Lower leg skin (tissue), 3 donors: ENCODE measurements at regions not wholly inside any gene's neighbourhood (a gene's known extent, or its start where the extent isn't known, plus 50 kb on each side); places are given as distances from the start of the nearest gene placed in this dataset.

Experiments used
- POLR2A ChIP-seq, 2 donors: fragments of 450-650 bp; IDR thresholded peaks; one replicate each; pipeline ENCODE4 v1.6.1; 2016 to 2017; ENCODE audit warnings: antibody characterized with exemption in 2 of 2, mild to moderate bottlenecking in 1 of 2, moderate library complexity in 1 of 2
- TF ChIP-seq, protein P1 (sequence below), 3 donors: fragments of 450-650 bp; IDR thresholded peaks; one replicate each; pipeline ENCODE4 v1.5.1; 2016; ENCODE audit warnings: antibody characterized with exemption in 3 of 3, mild to moderate bottlenecking in 3 of 3, moderate library complexity in 2 of 3

DNA sequence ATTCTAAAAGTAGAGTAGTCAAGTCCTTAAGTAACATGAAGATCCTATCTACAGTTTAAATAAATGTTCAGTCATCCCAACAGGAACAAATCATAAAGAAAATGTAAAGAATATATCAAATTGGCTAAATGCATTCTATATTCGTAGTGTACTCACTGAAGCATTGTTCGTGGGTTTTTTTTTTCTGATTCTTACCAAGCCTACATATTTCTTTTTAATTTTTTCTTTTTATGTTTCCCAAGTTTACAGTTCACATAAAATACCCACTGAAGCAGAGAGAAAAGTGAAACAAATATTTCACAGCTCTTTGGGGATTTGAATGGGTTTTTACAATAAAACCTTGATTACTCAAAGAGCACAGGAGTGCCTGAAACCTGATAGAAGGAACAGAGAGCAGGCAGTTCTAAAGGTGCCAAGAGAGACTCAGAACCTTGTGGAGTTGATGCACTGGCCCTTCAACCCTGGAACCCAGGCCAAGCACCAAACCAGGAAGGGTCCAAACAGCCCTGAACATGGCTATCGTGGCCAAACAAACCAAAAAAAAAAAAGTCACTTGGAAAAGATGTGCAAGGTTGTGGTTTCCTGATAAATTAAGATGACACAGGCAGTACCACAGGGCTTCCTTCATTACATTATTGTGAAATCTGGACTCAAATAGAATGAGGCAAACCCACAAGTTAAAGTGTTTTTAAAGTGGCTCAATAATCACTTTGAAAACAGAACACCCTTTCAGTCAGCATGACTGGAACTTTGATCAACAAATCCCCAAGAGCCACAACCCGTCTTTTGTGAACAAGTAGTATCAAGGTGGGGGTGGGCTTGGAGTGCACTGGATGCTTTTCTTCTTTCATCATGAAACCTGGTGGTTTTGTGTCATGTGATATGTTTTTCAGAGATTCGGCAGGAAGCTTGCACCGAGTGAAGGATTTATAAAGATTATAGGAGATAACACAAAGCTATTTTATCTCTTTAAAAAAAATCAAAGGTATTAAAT is 245.0 kb upstream of the FN1 start:
- TF ChIP-seq, protein P1, sequence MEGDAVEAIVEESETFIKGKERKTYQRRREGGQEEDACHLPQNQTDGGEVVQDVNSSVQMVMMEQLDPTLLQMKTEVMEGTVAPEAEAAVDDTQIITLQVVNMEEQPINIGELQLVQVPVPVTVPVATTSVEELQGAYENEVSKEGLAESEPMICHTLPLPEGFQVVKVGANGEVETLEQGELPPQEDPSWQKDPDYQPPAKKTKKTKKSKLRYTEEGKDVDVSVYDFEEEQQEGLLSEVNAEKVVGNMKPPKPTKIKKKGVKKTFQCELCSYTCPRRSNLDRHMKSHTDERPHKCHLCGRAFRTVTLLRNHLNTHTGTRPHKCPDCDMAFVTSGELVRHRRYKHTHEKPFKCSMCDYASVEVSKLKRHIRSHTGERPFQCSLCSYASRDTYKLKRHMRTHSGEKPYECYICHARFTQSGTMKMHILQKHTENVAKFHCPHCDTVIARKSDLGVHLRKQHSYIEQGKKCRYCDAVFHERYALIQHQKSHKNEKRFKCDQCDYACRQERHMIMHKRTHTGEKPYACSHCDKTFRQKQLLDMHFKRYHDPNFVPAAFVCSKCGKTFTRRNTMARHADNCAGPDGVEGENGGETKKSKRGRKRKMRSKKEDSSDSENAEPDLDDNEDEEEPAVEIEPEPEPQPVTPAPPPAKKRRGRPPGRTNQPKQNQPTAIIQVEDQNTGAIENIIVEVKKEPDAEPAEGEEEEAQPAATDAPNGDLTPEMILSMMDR (IDR thresholded peaks at IDR 0.05), result no peak
- no peak for TF ChIP-seq POLR2A (IDR thresholded peaks at IDR 0.05)
